ENCODE measurements at regions not wholly inside any gene's neighbourhood (a gene's known extent, or its start where the extent isn't known, plus 50 kb on each side); places are given as distances from the start of the nearest gene placed in this dataset.

DNA sequence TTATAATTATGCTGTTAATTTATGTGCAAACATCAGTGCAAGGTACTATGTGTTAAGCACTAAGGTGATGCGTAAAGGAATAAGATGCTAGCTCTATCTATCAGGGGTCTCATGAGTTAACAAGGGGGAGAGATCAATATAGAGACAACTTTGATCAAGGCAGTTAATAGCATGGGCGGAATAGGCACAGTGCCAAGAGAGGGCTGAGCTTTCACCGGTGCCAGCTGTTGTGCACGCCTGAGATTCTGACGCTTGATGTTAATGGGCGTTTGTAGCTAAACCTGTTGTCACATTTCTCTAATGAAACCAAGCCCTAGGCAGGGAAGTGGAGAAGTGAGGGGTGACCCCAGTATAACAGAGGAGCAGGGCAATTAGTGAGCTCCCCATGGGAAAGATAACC, 86.0 kb upstream of the NMU start:
- TF ChIP-seq SMC3 (conservative IDR thresholded peaks at IDR 0.05; ENCODE audit: poor library complexity) (no peak), TAF1 (IDR thresholded peaks at IDR 0.05; ENCODE audit: low read depth) (no peak), EZH2 (IDR thresholded peaks at IDR 0.05; ENCODE audit: borderline replicate concordance, insufficient read depth, low read length, poor library complexity, severe bottlenecking) (no peak)
- TF ChIP-seq, protein P1, sequence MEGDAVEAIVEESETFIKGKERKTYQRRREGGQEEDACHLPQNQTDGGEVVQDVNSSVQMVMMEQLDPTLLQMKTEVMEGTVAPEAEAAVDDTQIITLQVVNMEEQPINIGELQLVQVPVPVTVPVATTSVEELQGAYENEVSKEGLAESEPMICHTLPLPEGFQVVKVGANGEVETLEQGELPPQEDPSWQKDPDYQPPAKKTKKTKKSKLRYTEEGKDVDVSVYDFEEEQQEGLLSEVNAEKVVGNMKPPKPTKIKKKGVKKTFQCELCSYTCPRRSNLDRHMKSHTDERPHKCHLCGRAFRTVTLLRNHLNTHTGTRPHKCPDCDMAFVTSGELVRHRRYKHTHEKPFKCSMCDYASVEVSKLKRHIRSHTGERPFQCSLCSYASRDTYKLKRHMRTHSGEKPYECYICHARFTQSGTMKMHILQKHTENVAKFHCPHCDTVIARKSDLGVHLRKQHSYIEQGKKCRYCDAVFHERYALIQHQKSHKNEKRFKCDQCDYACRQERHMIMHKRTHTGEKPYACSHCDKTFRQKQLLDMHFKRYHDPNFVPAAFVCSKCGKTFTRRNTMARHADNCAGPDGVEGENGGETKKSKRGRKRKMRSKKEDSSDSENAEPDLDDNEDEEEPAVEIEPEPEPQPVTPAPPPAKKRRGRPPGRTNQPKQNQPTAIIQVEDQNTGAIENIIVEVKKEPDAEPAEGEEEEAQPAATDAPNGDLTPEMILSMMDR (IDR thresholded peaks at IDR 0.05; ENCODE audit: poor library complexity, severe bottlenecking), result no peak

Data from neural cell (in vitro differentiated cells).